ENCODE measurements at regions not wholly inside any gene's neighbourhood (a gene's known extent, or its start where the extent isn't known, plus 50 kb on each side); places are given as distances from the start of the nearest gene placed in this dataset.

- Histone ChIP-seq H3K27ac (ENCODE audit: low read depth in 1 of 2, low read length in 1 of 2) (no peak overlapping the region), H3K9me3 (ENCODE audit: control insufficient read depth in 4 of 4, insufficient read depth in 3 of 4, low read length in 3 of 4) (no peaks in the 10 kb centered on the region), H3K36me3 (ENCODE audit: control insufficient read depth in 4 of 4, insufficient read depth in 4 of 4, low read length in 4 of 4) (no peaks in the 10 kb centered on the region), H3K9ac (ENCODE audit: insufficient read depth in 1 of 2, low read length in 2 of 2) (no peak overlapping the region), H3K27me3 (ENCODE audit: control insufficient read depth in 3 of 3, insufficient read depth in 3 of 3, low read length in 2 of 3) (no peaks in the 10 kb centered on the region), H3K4me1 (ENCODE audit: control insufficient read depth in 5 of 5, insufficient read depth in 5 of 5, low read length in 5 of 5) (peaks cover 0 to 1% (median 0%) of the 10 kb centered on the region in 5 donors), H3K4me3 (no peak overlapping the region)
- no peak for ATAC-seq (ENCODE audit: insufficient read depth, low FRiP score)
- WGBS, 2 donors, result 59 to 79% methylated on average over 2 of the region's 2 CpGs
- DNase-seq, result no peak
- TF ChIP-seq, protein P1, sequence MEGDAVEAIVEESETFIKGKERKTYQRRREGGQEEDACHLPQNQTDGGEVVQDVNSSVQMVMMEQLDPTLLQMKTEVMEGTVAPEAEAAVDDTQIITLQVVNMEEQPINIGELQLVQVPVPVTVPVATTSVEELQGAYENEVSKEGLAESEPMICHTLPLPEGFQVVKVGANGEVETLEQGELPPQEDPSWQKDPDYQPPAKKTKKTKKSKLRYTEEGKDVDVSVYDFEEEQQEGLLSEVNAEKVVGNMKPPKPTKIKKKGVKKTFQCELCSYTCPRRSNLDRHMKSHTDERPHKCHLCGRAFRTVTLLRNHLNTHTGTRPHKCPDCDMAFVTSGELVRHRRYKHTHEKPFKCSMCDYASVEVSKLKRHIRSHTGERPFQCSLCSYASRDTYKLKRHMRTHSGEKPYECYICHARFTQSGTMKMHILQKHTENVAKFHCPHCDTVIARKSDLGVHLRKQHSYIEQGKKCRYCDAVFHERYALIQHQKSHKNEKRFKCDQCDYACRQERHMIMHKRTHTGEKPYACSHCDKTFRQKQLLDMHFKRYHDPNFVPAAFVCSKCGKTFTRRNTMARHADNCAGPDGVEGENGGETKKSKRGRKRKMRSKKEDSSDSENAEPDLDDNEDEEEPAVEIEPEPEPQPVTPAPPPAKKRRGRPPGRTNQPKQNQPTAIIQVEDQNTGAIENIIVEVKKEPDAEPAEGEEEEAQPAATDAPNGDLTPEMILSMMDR (IDR thresholded peaks at IDR 0.05; ENCODE audit: control extremely low read depth, extremely low read depth), result no peak
Observed at GRCh38 chr2:62577994-62578781, 72.2 kb upstream of the TMEM17 start.

DNA sequence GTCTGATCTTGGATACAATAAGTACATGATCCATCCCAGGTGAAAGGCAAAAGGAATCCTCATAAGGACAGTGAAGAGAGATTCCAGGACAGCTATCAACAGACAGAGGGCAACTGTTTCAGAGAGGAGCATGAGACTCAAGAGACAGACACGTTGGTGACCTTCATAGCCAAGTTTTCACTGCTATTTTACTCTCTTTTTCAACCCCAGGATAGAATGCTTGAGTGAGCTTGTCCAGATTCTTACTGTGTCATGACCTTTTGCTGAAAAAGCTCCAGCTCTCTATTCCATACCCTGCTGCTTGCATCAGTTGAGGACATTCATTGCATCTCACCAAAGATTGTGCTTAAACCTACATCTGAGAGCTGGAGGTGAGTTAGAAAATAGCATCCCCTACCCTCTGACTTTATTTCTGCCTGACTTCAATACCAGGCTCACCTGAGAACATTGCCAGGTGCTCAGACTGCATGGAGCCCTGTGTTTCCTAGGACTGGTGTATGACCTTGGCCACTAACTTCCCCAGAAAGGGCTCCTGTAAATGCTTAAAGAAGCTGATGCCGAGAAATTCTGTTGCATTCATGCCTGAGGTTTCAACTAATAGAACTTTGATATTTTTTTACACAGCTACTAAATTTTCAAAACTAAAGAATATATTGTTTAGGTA lies 70.4 kb upstream of the TMEM17 start:
- Histone ChIP-seq H3K9me3 (ENCODE audit: control insufficient read depth in 4 of 4, insufficient read depth in 3 of 4, low read length in 3 of 4) (no peaks in the 10 kb centered on the region), H3K36me3 (ENCODE audit: control insufficient read depth in 4 of 4, insufficient read depth in 4 of 4, low read length in 4 of 4) (no peaks in the 10 kb centered on the region), H3K4me3 (no peak overlapping the region), H3K9ac (ENCODE audit: insufficient read depth in 1 of 2, low read length in 2 of 2) (no peak overlapping the region), H3K27me3 (ENCODE audit: control insufficient read depth in 3 of 3, insufficient read depth in 3 of 3, low read length in 2 of 3) (peaks cover 0 to 3% (median under 1%) of the 10 kb centered on the region in 3 donors), H3K27ac (ENCODE audit: low read depth in 1 of 2, low read length in 1 of 2) (no peak overlapping the region), H3K4me1 (ENCODE audit: control insufficient read depth in 5 of 5, insufficient read depth in 5 of 5, low read length in 5 of 5) (peaks cover 0 to 1% (median 0%) of the 10 kb centered on the region in 5 donors)
- TF ChIP-seq, protein P1 (IDR thresholded peaks at IDR 0.05; ENCODE audit: control extremely low read depth, extremely low read depth), result no peak
- no peak for ATAC-seq (ENCODE audit: insufficient read depth, low FRiP score)
- 79 to 85% methylated on average over 2 of the region's 2 CpGs for WGBS, 2 donors
- DNase-seq, result no peak

- Histone ChIP-seq H3K9me3 (ENCODE audit: control insufficient read depth in 4 of 4, insufficient read depth in 3 of 4, low read length in 3 of 4) (no peaks in the 10 kb centered on the region), H3K9ac (ENCODE audit: insufficient read depth in 1 of 2, low read length in 2 of 2) (no peak overlapping the region), H3K36me3 (ENCODE audit: control insufficient read depth in 4 of 4, insufficient read depth in 4 of 4, low read length in 4 of 4) (no peaks in the 10 kb centered on the region), H3K4me3 (no peak overlapping the region), H3K4me1 (ENCODE audit: control insufficient read depth in 5 of 5, insufficient read depth in 5 of 5, low read length in 5 of 5) (peaks cover 0 to 6% (median 0%) of the 10 kb centered on the region in 5 donors), H3K27me3 (ENCODE audit: control insufficient read depth in 3 of 3, insufficient read depth in 3 of 3, low read length in 2 of 3) (peaks cover 0 to 15% (median 12%) of the 10 kb centered on the region in 3 donors), H3K27ac (ENCODE audit: low read depth in 1 of 2, low read length in 1 of 2) (no peak overlapping the region)
- ATAC-seq (ENCODE audit: insufficient read depth, low FRiP score) (no peak), DNase-seq (no peak)
- TF ChIP-seq, protein P1 (IDR thresholded peaks at IDR 0.05; ENCODE audit: control extremely low read depth, extremely low read depth), result no peak
Observed at GRCh38 chr2:62573936-62574335, 67.9 kb upstream of the TMEM17 start.

Data from lung (tissue), 11 donors.